ENCODE measurements at regions not wholly inside any gene's neighbourhood (a gene's known extent, or its start where the extent isn't known, plus 50 kb on each side); places are given as distances from the start of the nearest gene placed in this dataset.
"Not testable (repeated sequence)": the region's sequence is repeated elsewhere in the genome, so short reads cannot be mapped to it uniquely, and the experiment has no call there.

DNA sequence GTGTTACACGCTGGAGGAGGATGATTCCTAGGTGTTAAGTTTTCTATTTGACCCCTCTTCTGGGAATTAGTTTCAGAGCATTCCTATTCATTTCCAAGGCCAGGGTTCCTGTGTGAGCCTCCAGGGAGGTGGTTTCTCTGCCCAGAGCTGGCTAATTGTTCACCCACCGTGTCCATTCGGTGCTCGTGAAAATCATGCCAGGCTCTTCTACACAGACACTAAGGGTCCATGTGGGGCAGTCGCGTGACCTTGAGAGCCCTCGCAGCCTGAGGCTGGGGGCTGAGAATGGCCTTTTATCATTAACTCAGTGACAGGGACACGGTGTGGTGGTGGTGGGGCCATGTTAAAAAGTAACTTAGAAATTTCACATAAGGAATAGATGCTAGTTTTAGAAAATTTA lies 83.7 kb downstream of the EMX2 start:
- ChIA-PET POLR2A (no interaction called here), RAD21 (ENCODE audit: low non-redundant PET in 1 of 2, low total read pairs in 2 of 2, uncharacterized antibody in 2 of 2, unreplicated experiment in 2 of 2) (no interaction called here), CTCF (no interaction called here)
- H3K9me3 ChIP-seq (ENCODE audit: control insufficient read depth in 1 of 2, insufficient read depth in 1 of 2, low read depth in 1 of 2, low read length in 2 of 2) = no peaks in the 10 kb centered on the region
- no peak for DNase-seq (ENCODE audit: low read depth, low spot score)
- TF ChIP-seq CBX3 (IDR thresholded peaks at IDR 0.05; ENCODE audit: low read depth) (no peak), ZNF274 (IDR thresholded peaks at IDR 0.05; ENCODE audit: low read depth, low read length) (no peak), YY1 (IDR thresholded peaks at IDR 0.05; ENCODE audit: extremely low read depth, insufficient replicate concordance, low read depth, low read length) (no peak), TCF7L2 (IDR thresholded peaks at IDR 0.05; ENCODE audit: borderline replicate concordance, extremely low read depth, insufficient read depth, insufficient read length) (no peak), POLR2AphosphoS5 (IDR thresholded peaks at IDR 0.05; ENCODE audit: low read depth, low read length) (no peak)
- TF ChIP-seq, protein P1, sequence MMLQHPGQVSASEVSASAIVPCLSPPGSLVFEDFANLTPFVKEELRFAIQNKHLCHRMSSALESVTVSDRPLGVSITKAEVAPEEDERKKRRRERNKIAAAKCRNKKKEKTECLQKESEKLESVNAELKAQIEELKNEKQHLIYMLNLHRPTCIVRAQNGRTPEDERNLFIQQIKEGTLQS (IDR thresholded peaks at IDR 0.05) = no peak
- no peak overlapping the region for H2AFZ ChIP-seq (ENCODE audit: low read depth, low read length, poor library complexity, severe bottlenecking)
- H3K27me3 ChIP-seq (ENCODE audit: insufficient read depth, low read length) = peaks cover 18% of the 10 kb centered on the region
- no peaks in the 10 kb centered on the region for H3K36me3 ChIP-seq (ENCODE audit: control insufficient read depth in 1 of 2, insufficient read depth in 2 of 2, low read length in 2 of 2)
- no peak overlapping the region for H3K27ac ChIP-seq (ENCODE audit: low read depth, low read length)
- no peak overlapping the region for H3K4me3 ChIP-seq (replicated peaks in 1 of 2; ENCODE audit: low read depth in 1 of 2, low read length in 2 of 2)
- intact Hi-C loops (cut with micrococcal nuclease) = no loop called here
- H4K20me1 ChIP-seq (ENCODE audit: insufficient read depth) = no peaks in the 10 kb centered on the region
- ATAC-seq = no peak
- H3K4me1 ChIP-seq (ENCODE audit: control insufficient read depth in 1 of 2, insufficient read depth in 2 of 2, low read length in 2 of 2) = no peaks in the 10 kb centered on the region
- BruUV-seq (replicated peaks) = no TSS peak
- no peak overlapping the region for H3K4me2 ChIP-seq (ENCODE audit: low read length)
- no peak overlapping the region for H3K9ac ChIP-seq (ENCODE audit: low read length)
- no peaks in the 10 kb centered on the region for H3K9me2 ChIP-seq (ENCODE audit: insufficient read depth)
- no peaks in the 10 kb centered on the region for H3K79me2 ChIP-seq (ENCODE audit: insufficient read depth, low read length)

DNA sequence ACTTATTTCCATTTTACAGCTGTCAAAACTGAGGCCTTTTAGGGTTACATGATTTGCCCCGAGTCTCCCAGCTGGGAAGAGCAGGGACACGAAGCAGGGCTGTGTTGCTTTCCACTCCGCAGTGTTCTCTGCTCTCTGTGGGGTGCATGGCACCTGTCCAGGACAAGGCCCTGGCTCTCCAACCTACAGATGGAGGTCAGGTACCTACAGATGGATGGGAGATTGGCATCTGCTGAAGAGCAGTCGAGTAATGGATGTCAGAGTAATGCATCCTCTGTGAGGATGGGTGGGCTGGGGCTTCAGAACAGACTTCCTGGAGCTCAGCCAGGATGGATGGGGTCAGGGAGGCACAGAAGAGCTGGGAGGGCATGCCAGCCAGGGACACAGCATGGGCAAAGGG lies 85.0 kb downstream of the EMX2 start:
- intact Hi-C loops (cut with micrococcal nuclease) = no loop called here

DNA sequence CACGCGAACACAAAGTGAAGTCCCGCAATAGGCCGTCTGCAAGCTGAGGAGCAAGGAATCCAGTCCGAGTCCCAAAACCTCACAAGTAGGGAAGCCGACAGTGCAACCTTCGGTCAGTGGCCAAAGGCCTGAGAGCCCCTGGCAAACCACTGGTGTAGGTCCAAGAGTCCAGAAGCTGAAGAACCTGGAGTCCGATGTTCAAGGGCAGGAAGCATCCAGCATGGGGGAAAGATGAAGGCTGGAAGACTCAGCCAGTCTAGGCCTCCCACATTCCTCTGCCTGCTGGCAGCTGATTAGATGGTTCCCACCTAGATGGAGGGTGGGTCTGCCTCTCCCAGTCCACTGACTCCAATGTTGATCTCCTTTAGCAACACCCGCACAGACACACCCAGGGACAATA lies 87.2 kb downstream of the EMX2 start:
- H3K36me3 ChIP-seq (ENCODE audit: control insufficient read depth in 1 of 2, insufficient read depth in 2 of 2, low read length in 2 of 2); H3K9me2 ChIP-seq (ENCODE audit: insufficient read depth); H3K4me3 ChIP-seq (replicated peaks in 1 of 2; ENCODE audit: low read depth in 1 of 2, low read length in 2 of 2); POLR2A ChIA-PET; RAD21 ChIA-PET (ENCODE audit: low non-redundant PET in 1 of 2, low total read pairs in 2 of 2, uncharacterized antibody in 2 of 2, unreplicated experiment in 2 of 2); H3K27me3 ChIP-seq (ENCODE audit: insufficient read depth, low read length); DNase-seq (ENCODE audit: low read depth, low spot score); ATAC-seq; H3K79me2 ChIP-seq (ENCODE audit: insufficient read depth, low read length); intact Hi-C loops (cut with micrococcal nuclease); H3K9ac ChIP-seq (ENCODE audit: low read length); H3K4me1 ChIP-seq (ENCODE audit: control insufficient read depth in 1 of 2, insufficient read depth in 2 of 2, low read length in 2 of 2); H4K20me1 ChIP-seq (ENCODE audit: insufficient read depth); CTCF ChIA-PET; BruUV-seq (replicated peaks); H2AFZ ChIP-seq (ENCODE audit: low read depth, low read length, poor library complexity, severe bottlenecking); H3K4me2 ChIP-seq (ENCODE audit: low read length); H3K27ac ChIP-seq (ENCODE audit: low read depth, low read length); H3K9me3 ChIP-seq (ENCODE audit: control insufficient read depth in 1 of 2, insufficient read depth in 1 of 2, low read depth in 1 of 2, low read length in 2 of 2): not testable (repeated sequence)

More for the DNA sequence above, 85.0 kb downstream of the EMX2 start:
- no peak overlapping the region for H3K4me2 ChIP-seq (ENCODE audit: low read length)
- CTCF ChIA-PET = no interaction called here
- peaks cover 8% of the 10 kb centered on the region for H3K27me3 ChIP-seq (ENCODE audit: insufficient read depth, low read length)
- RAD21 ChIA-PET (ENCODE audit: low non-redundant PET in 1 of 2, low total read pairs in 2 of 2, uncharacterized antibody in 2 of 2, unreplicated experiment in 2 of 2) = interaction anchor here in 1 of 2 experiments (0.9 kb wide), 1 partner anchor 13 kb away, joined by 3 read pairs; no protein-coding TSS in a partner anchor
- DNase-seq (ENCODE audit: low read depth, low spot score) = no peak
- TF ChIP-seq POLR2AphosphoS5 (IDR thresholded peaks at IDR 0.05; ENCODE audit: low read depth, low read length) (no peak), SIN3A (IDR thresholded peaks at IDR 0.05; ENCODE audit: low read depth) (no peak), ZNF274 (IDR thresholded peaks at IDR 0.05; ENCODE audit: low read depth, low read length) (no peak)
- no peak overlapping the region for H2AFZ ChIP-seq (ENCODE audit: low read depth, low read length, poor library complexity, severe bottlenecking)
- no peaks in the 10 kb centered on the region for H3K4me1 ChIP-seq (ENCODE audit: control insufficient read depth in 1 of 2, insufficient read depth in 2 of 2, low read length in 2 of 2)
- H3K79me2 ChIP-seq (ENCODE audit: insufficient read depth, low read length) = no peaks in the 10 kb centered on the region
- H3K9me3 ChIP-seq (ENCODE audit: control insufficient read depth in 1 of 2, insufficient read depth in 1 of 2, low read depth in 1 of 2, low read length in 2 of 2) = no peaks in the 10 kb centered on the region
- H3K9me2 ChIP-seq (ENCODE audit: insufficient read depth) = no peaks in the 10 kb centered on the region
- H4K20me1 ChIP-seq (ENCODE audit: insufficient read depth) = no peaks in the 10 kb centered on the region
- no TSS peak for BruUV-seq (replicated peaks)
- H3K27ac ChIP-seq (ENCODE audit: low read depth, low read length) = no peak overlapping the region
- no peak overlapping the region for H3K9ac ChIP-seq (ENCODE audit: low read length)
- H3K4me3 ChIP-seq (replicated peaks in 1 of 2; ENCODE audit: low read depth in 1 of 2, low read length in 2 of 2) = no peak overlapping the region
- POLR2A ChIA-PET = no interaction called here
- no peak for ATAC-seq
- no peaks in the 10 kb centered on the region for H3K36me3 ChIP-seq (ENCODE audit: control insufficient read depth in 1 of 2, insufficient read depth in 2 of 2, low read length in 2 of 2)
